ENCODE measurements at regions not wholly inside any gene's neighbourhood (a gene's known extent, or its start where the extent isn't known, plus 50 kb on each side); places are given as distances from the start of the nearest gene placed in this dataset.
"Not testable (repeated sequence)": the region's sequence is repeated elsewhere in the genome, so short reads cannot be mapped to it uniquely, and the experiment has no call there.

- intact Hi-C loops (cut with micrococcal nuclease), result no loop called here
Measured at GRCh38 chr2:84057917-84058560, 401.0 kb downstream of the SUCLG1 start.

- intact Hi-C loops (cut with micrococcal nuclease), result no loop called here
Measured at GRCh38 chr2:84055816-84056215, 403.3 kb downstream of the SUCLG1 start.

GRCh38 chr2:84054577-84054976 is 404.5 kb downstream of the SUCLG1 start:
- intact Hi-C loops (cut with micrococcal nuclease), result not testable (repeated sequence)

GRCh38 chr2:84052913-84053312 is 406.2 kb downstream of the SUCLG1 start:
- intact Hi-C loops (cut with micrococcal nuclease), result no loop called here

GRCh38 chr2:84052043-84052442 is 407.0 kb downstream of the SUCLG1 start:
- intact Hi-C loops (cut with micrococcal nuclease), result no loop called here

GRCh38 chr2:84048964-84049363 is 410.1 kb downstream of the SUCLG1 start:
- intact Hi-C loops (cut with micrococcal nuclease), result no loop called here

GRCh38 chr2:84041506-84041905 is 417.6 kb downstream of the SUCLG1 start:
- intact Hi-C loops (cut with micrococcal nuclease), result no loop called here

- intact Hi-C loops (cut with micrococcal nuclease), result no loop called here
Measured at GRCh38 chr2:84040281-84040680, 418.8 kb downstream of the SUCLG1 start.

- intact Hi-C loops (cut with micrococcal nuclease), result no loop called here
Measured at GRCh38 chr2:84038866-84039265, 420.2 kb downstream of the SUCLG1 start.

GRCh38 chr2:84033347-84033974 is 425.6 kb downstream of the SUCLG1 start:
- intact Hi-C loops (cut with micrococcal nuclease), result no loop called here

GRCh38 chr2:84031312-84032050 is 427.6 kb downstream of the SUCLG1 start:
- intact Hi-C loops (cut with micrococcal nuclease), result no loop called here

GRCh38 chr2:84029903-84030575 is 429.0 kb downstream of the SUCLG1 start:
- intact Hi-C loops (cut with micrococcal nuclease), result no loop called here

GRCh38 chr2:84026818-84027217 is 432.3 kb downstream of the SUCLG1 start:
- intact Hi-C loops (cut with micrococcal nuclease), result no loop called here

- intact Hi-C loops (cut with micrococcal nuclease), result loop anchor here (1.0 to 5.0 kb wide), 4 partner anchors 54 to 1279 kb away; no protein-coding TSS in a partner anchor
Measured at GRCh38 chr2:84022810-84023431, 436.2 kb downstream of the SUCLG1 start.

GRCh38 chr2:84017010-84017409 is 442.1 kb downstream of the SUCLG1 start:
- intact Hi-C loops (cut with micrococcal nuclease), result no loop called here

- intact Hi-C loops (cut with micrococcal nuclease), result no loop called here
Measured at GRCh38 chr2:84016183-84016582, 442.9 kb downstream of the SUCLG1 start.

- intact Hi-C loops (cut with micrococcal nuclease), result no loop called here
Measured at GRCh38 chr2:83997889-83998288, 461.2 kb downstream of the SUCLG1 start.

GRCh38 chr2:83994633-83995179 is 464.4 kb downstream of the SUCLG1 start:
- intact Hi-C loops (cut with micrococcal nuclease), result no loop called here

- intact Hi-C loops (cut with micrococcal nuclease), result no loop called here
Measured at GRCh38 chr2:83993873-83994632, 465.0 kb downstream of the SUCLG1 start.

GRCh38 chr2:83991992-83992391 is 467.1 kb downstream of the SUCLG1 start:
- intact Hi-C loops (cut with micrococcal nuclease), result no loop called here
